GM21381 (cell line): ENCODE measurements at regions not wholly inside any gene's neighbourhood (a gene's known extent, or its start where the extent isn't known, plus 50 kb on each side); places are given as distances from the start of the nearest gene placed in this dataset.
"Not testable (repeated sequence)": the region's sequence is repeated elsewhere in the genome, so short reads cannot be mapped to it uniquely, and the experiment has no call there.

ENCODE experiments used
- ATAC-seq: cut with Tn5 transposase; IDR thresholded peaks from one replicate; pipeline ENCODE4 v1.9.1; 2021; ENCODE audit warnings: mild to moderate bottlenecking, moderate library complexity; ENCODE audit not compliant: unreplicated experiment

GRCh38 chr6:134642279-134642678, 307.6 kb downstream of the ALDH8A1 start:
- ATAC-seq = no peak

- ATAC-seq = peak; percentile 81
Measured at GRCh38 chr6:134640975-134641429, 308.9 kb downstream of the ALDH8A1 start.

GRCh38 chr6:134640229-134640628, 309.7 kb downstream of the ALDH8A1 start:
- ATAC-seq = no peak

- ATAC-seq = no peak
Measured at GRCh38 chr6:134637847-134638437, 312.0 kb downstream of the ALDH8A1 start.

- no peak for ATAC-seq
Measured at GRCh38 chr6:134637282-134637681, 312.6 kb downstream of the ALDH8A1 start.

- no peak for ATAC-seq
Measured at GRCh38 chr6:134636186-134636799, 313.6 kb downstream of the ALDH8A1 start.

- ATAC-seq = no peak
Measured at GRCh38 chr6:134634966-134635365, 314.9 kb downstream of the ALDH8A1 start.

- ATAC-seq = no peak
Measured at GRCh38 chr6:134634466-134634865, 315.4 kb downstream of the ALDH8A1 start.

GRCh38 chr6:134632982-134633940, 315.3 kb upstream of the SGK1 start:
- not testable (repeated sequence) for ATAC-seq

- ATAC-seq = no peak
Measured at GRCh38 chr6:134632024-134632423, 314.1 kb upstream of the SGK1 start.

GRCh38 chr6:134631398-134631924, 313.5 kb upstream of the SGK1 start:
- ATAC-seq = no peak

- ATAC-seq = no peak
Measured at GRCh38 chr6:134630508-134631121, 312.7 kb upstream of the SGK1 start.

- no peak for ATAC-seq
Measured at GRCh38 chr6:134628154-134628553, 310.2 kb upstream of the SGK1 start.

GRCh38 chr6:134627707-134628106, 309.8 kb upstream of the SGK1 start:
- ATAC-seq = no peak

GRCh38 chr6:134626589-134626988, 308.7 kb upstream of the SGK1 start:
- ATAC-seq = no peak

GRCh38 chr6:134626086-134626485, 308.2 kb upstream of the SGK1 start:
- no peak for ATAC-seq

- no peak for ATAC-seq
Measured at GRCh38 chr6:134624781-134625180, 306.9 kb upstream of the SGK1 start.

- no peak for ATAC-seq
Measured at GRCh38 chr6:134623401-134623800, 305.5 kb upstream of the SGK1 start.

- ATAC-seq = no peak
Measured at GRCh38 chr6:134622382-134623173, 304.7 kb upstream of the SGK1 start.

GRCh38 chr6:134621858-134622257, 303.9 kb upstream of the SGK1 start:
- ATAC-seq = no peak
